GM12892 (cell line): ENCODE measurements at regions not wholly inside any gene's neighbourhood (a gene's known extent, or its start where the extent isn't known, plus 50 kb on each side); places are given as distances from the start of the nearest gene placed in this dataset.

Source experiments
- POLR2A ChIP-seq: IDR thresholded peaks from 2 replicates; pipeline ENCODE4 v1.6.1; 2011; ENCODE audit warnings: low read depth, low read length, control low read depth
- POLR2AphosphoS5 ChIP-seq: IDR thresholded peaks from 2 replicates; pipeline ENCODE4 v1.6.1; 2011; ENCODE audit warnings: low read depth, low read length, control low read depth
- TAF1 ChIP-seq: IDR thresholded peaks from 2 replicates; pipeline ENCODE4 v1.6.1; 2011; ENCODE audit warnings: low read depth, mild to moderate bottlenecking, control low read depth, low read length, borderline replicate concordance

DNA sequence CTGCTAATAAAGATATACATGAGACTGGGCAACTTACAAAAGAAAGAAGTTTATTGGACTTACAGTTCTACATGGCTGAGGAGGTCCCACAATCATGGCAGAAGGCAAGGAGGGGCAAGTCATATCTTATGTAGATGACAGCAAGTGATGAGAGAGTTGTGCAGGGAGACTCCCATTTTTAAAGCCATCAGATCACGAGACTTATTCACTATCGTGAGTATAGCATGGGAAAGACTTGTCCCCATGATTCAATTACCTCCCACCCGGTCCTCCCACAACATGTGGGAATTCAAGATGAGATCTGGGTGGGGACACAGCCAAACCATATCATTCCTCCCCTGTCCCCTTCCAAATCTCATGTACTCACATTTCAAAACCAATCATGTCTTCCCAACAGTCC lies 50.9 kb upstream of the GRID2 start:
- TF ChIP-seq POLR2AphosphoS5 (no peak), POLR2A (no peak), TAF1 (no peak)
